ENCODE measurements at regions not wholly inside any gene's neighbourhood (a gene's known extent, or its start where the extent isn't known, plus 50 kb on each side); places are given as distances from the start of the nearest gene placed in this dataset.

GRCh38 chr16:62546701-62547100 is 510.5 kb upstream of the CDH8 start:
- H3K4me1 ChIP-seq: no peaks in the 10 kb centered on the region
- no peak overlapping the region for H3K4me3 ChIP-seq
- H3K27ac ChIP-seq: no peak overlapping the region
- no peaks in the 10 kb centered on the region for H3K27me3 ChIP-seq
- DNase-seq: no peak
- no peaks in the 10 kb centered on the region for H3K36me3 ChIP-seq
- no peak for TF ChIP-seq POLR2A (IDR thresholded peaks at IDR 0.05)
- no peak for TF ChIP-seq CTCF (IDR thresholded peaks at IDR 0.05)
- intact Hi-C loops (cut with DNase I; ENCODE audit: low total_unique reads): no loop called here
- H3K9me3 ChIP-seq: no peaks in the 10 kb centered on the region

- TF ChIP-seq POLR2A (IDR thresholded peaks at IDR 0.05) (no peak), CTCF (IDR thresholded peaks at IDR 0.05) (no peak)
- H3K4me1 ChIP-seq: no peaks in the 10 kb centered on the region
- intact Hi-C loops (cut with DNase I; ENCODE audit: low total_unique reads): no loop called here
- no peak for DNase-seq
- H3K9me3 ChIP-seq: no peaks in the 10 kb centered on the region
- H3K27ac ChIP-seq: no peak overlapping the region
- H3K36me3 ChIP-seq: no peaks in the 10 kb centered on the region
- H3K27me3 ChIP-seq: no peaks in the 10 kb centered on the region
- no peak overlapping the region for H3K4me3 ChIP-seq
Observed at GRCh38 chr16:62545039-62545438, 508.8 kb upstream of the CDH8 start.

GRCh38 chr16:62543516-62543915 is 507.3 kb upstream of the CDH8 start:
- DNase-seq: no peak
- no peak overlapping the region for H3K27ac ChIP-seq
- H3K4me3 ChIP-seq: no peak overlapping the region
- TF ChIP-seq POLR2A (IDR thresholded peaks at IDR 0.05): no peak
- no peak for TF ChIP-seq CTCF (IDR thresholded peaks at IDR 0.05)
- no peaks in the 10 kb centered on the region for H3K27me3 ChIP-seq
- no peaks in the 10 kb centered on the region for H3K4me1 ChIP-seq
- no peaks in the 10 kb centered on the region for H3K36me3 ChIP-seq
- intact Hi-C loops (cut with DNase I; ENCODE audit: low total_unique reads): no loop called here
- no peaks in the 10 kb centered on the region for H3K9me3 ChIP-seq

- intact Hi-C loops (cut with DNase I; ENCODE audit: low total_unique reads): no loop called here
- no peak for DNase-seq
- Histone ChIP-seq H3K36me3 (no peaks in the 10 kb centered on the region), H3K27ac (no peak overlapping the region), H3K4me3 (no peak overlapping the region), H3K9me3 (no peaks in the 10 kb centered on the region), H3K4me1 (no peaks in the 10 kb centered on the region), H3K27me3 (no peaks in the 10 kb centered on the region)
- TF ChIP-seq CTCF (IDR thresholded peaks at IDR 0.05) (no peak), POLR2A (IDR thresholded peaks at IDR 0.05) (no peak)
Observed at GRCh38 chr16:62539657-62540056, 503.4 kb upstream of the CDH8 start.

GRCh38 chr16:62530426-62530825 is 494.2 kb upstream of the CDH8 start:
- no peak overlapping the region for H3K4me3 ChIP-seq
- no peak for TF ChIP-seq POLR2A (IDR thresholded peaks at IDR 0.05)
- TF ChIP-seq CTCF (IDR thresholded peaks at IDR 0.05): no peak
- no peaks in the 10 kb centered on the region for H3K9me3 ChIP-seq
- no peaks in the 10 kb centered on the region for H3K36me3 ChIP-seq
- H3K27ac ChIP-seq: no peak overlapping the region
- intact Hi-C loops (cut with DNase I; ENCODE audit: low total_unique reads): no loop called here
- H3K27me3 ChIP-seq: no peaks in the 10 kb centered on the region
- no peak for DNase-seq
- H3K4me1 ChIP-seq: no peaks in the 10 kb centered on the region

Measured in uterus (tissue), 3 donors.